Amniotic epithelial cell (primary cell): ENCODE measurements at regions not wholly inside any gene's neighbourhood (a gene's known extent, or its start where the extent isn't known, plus 50 kb on each side); places are given as distances from the start of the nearest gene placed in this dataset.
A peak's percentile ranks its signal among the peaks of the same experiment; 100 is the strongest.

Source experiments
- DNase-seq: peaks from one replicate; pipeline ENCODE4 v3.0.0-alpha.2; 2010; ENCODE audit warnings: low read depth

GRCh38 chr14:22699801-22700564 is 55.8 kb upstream of the OR6J1 start:
- DNase-seq, result peak; percentile 41

- DNase-seq, result no peak
Observed at GRCh38 chr14:22713631-22713950, 52.9 kb upstream of the OXA1L start.

- no peak for DNase-seq
Observed at GRCh38 chr14:22715186-22715812, 51.2 kb upstream of the OXA1L start.

GRCh38 chr14:22715890-22716289 is 50.6 kb upstream of the OXA1L start:
- peak; percentile 12 for DNase-seq
